NAMALWA (cell line): ENCODE measurements at regions not wholly inside any gene's neighbourhood (a gene's known extent, or its start where the extent isn't known, plus 50 kb on each side); places are given as distances from the start of the nearest gene placed in this dataset.

Source experiments
- DNase-seq: peaks from one replicate; pipeline ENCODE4 v3.0.0-alpha.2; 2015; ENCODE audit warnings: low spot score

GRCh38 chr15:29554531-29554930 is 267.7 kb downstream of the TJP1 start:
- no peak for DNase-seq

- no peak for DNase-seq
Measured at GRCh38 chr15:29550834-29551465, 271.3 kb downstream of the TJP1 start.

GRCh38 chr15:29548006-29548405 is 274.3 kb downstream of the TJP1 start:
- no peak for DNase-seq

GRCh38 chr15:29544513-29545128 is 275.0 kb upstream of the NSMCE3 start:
- DNase-seq: no peak

GRCh38 chr15:29542994-29543393 is 273.4 kb upstream of the NSMCE3 start:
- no peak for DNase-seq

GRCh38 chr15:29541309-29541708 is 271.7 kb upstream of the NSMCE3 start:
- no peak for DNase-seq

GRCh38 chr15:29540479-29540878 is 270.9 kb upstream of the NSMCE3 start:
- DNase-seq: no peak

- no peak for DNase-seq
Measured at GRCh38 chr15:29539736-29540135, 270.1 kb upstream of the NSMCE3 start.

- DNase-seq: no peak
Measured at GRCh38 chr15:29538044-29538443, 268.4 kb upstream of the NSMCE3 start.

- DNase-seq: no peak
Measured at GRCh38 chr15:29535952-29536351, 266.3 kb upstream of the NSMCE3 start.

GRCh38 chr15:29534378-29534777 is 264.8 kb upstream of the NSMCE3 start:
- no peak for DNase-seq

- no peak for DNase-seq
Measured at GRCh38 chr15:29533647-29534046, 264.0 kb upstream of the NSMCE3 start.

GRCh38 chr15:29532296-29532695 is 262.7 kb upstream of the NSMCE3 start:
- no peak for DNase-seq

- no peak for DNase-seq
Measured at GRCh38 chr15:29530966-29531365, 261.3 kb upstream of the NSMCE3 start.

- DNase-seq: no peak
Measured at GRCh38 chr15:29529043-29529442, 259.4 kb upstream of the NSMCE3 start.

- DNase-seq: no peak
Measured at GRCh38 chr15:29528276-29528675, 258.7 kb upstream of the NSMCE3 start.

- no peak for DNase-seq
Measured at GRCh38 chr15:29526802-29527201, 257.2 kb upstream of the NSMCE3 start.

- DNase-seq: no peak
Measured at GRCh38 chr15:29522373-29523276, 253.0 kb upstream of the NSMCE3 start.

- no peak for DNase-seq
Measured at GRCh38 chr15:29518442-29518841, 248.8 kb upstream of the NSMCE3 start.

- DNase-seq: no peak
Measured at GRCh38 chr15:29517829-29518228, 248.2 kb upstream of the NSMCE3 start.

GRCh38 chr15:29516929-29517328 is 247.3 kb upstream of the NSMCE3 start:
- no peak for DNase-seq

GRCh38 chr15:29514926-29515325 is 245.3 kb upstream of the NSMCE3 start:
- DNase-seq: no peak

- no peak for DNase-seq
Measured at GRCh38 chr15:29511663-29512062, 242.0 kb upstream of the NSMCE3 start.
